GM12864 (cell line): ENCODE measurements at regions not wholly inside any gene's neighbourhood (a gene's known extent, or its start where the extent isn't known, plus 50 kb on each side); places are given as distances from the start of the nearest gene placed in this dataset.
"Not testable (repeated sequence)": the region's sequence is repeated elsewhere in the genome, so short reads cannot be mapped to it uniquely, and the experiment has no call there.

Experiments
- DNase-seq: peaks from one replicate; pipeline ENCODE4 v3.0.0-alpha.2; 2011; ENCODE audit warnings: low read depth
- H3K4me3 ChIP-seq: 2 replicates; pipeline ENCODE4 v1.5.1; 2011; ENCODE audit warnings: mild to moderate bottlenecking, low read depth, low read length, control low read depth
- CTCF ChIP-seq: IDR thresholded peaks from 2 replicates; pipeline ENCODE4 v1.5.1; 2011; ENCODE audit warnings: low read depth, mild to moderate bottlenecking, moderate library complexity, low read length, control low read depth, inconsistent platforms; ENCODE audit errors: missing control alignments

GRCh38 chrX:3442691-3443090 is 96.2 kb upstream of the MXRA5 start:
- DNase-seq: no peak
- H3K4me3 ChIP-seq: no peak overlapping the region
- no peak for TF ChIP-seq CTCF

DNA sequence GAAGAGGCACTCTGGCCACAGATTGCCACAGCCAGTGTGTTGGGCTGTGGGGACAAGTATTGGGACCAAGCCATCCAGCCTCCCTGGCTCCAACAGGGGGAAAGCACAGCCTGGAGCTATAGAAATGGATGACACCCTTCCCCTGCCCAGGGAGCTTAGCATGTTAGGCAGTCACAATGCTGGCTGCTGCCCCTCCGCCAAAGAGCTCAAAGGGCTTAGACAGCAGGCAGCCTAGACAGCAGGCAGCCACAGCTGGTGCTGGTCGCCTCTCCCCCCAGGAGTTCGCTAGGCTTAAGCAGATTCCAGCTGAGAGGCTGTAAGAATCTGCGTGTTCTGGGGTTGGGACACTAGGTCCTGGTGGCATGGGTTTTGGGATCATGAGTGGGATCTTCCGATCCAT is 94.5 kb upstream of the MXRA5 start:
- H3K4me3 ChIP-seq: no peak overlapping the region
- DNase-seq: no peak
- TF ChIP-seq CTCF: no peak

- DNase-seq, H3K4me3 ChIP-seq: not testable (repeated sequence)
Observed at GRCh38 chrX:3435916-3436315, 89.5 kb upstream of the MXRA5 start.

DNA sequence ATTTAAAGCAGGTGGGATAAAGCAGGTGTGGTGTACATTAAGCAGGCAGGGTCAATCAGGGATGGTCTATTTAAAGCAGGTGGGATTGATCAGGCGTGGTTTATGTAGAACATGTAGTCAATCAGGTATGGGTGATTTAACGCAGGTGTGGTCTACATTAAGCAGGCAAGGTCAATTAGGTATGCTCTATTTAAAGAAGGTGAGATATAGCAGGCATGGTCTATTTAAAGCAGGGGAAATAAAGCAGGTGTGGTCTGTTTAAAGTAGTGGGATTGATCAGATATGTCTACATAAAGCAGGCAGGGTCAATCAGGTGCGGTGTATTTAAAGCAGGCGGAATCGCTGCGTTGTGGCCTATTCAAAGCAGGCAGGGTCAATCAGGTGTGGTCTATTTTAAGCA is 88.6 kb upstream of the MXRA5 start:
- no peak overlapping the region for H3K4me3 ChIP-seq
- TF ChIP-seq CTCF: no peak
- no peak for DNase-seq

DNA sequence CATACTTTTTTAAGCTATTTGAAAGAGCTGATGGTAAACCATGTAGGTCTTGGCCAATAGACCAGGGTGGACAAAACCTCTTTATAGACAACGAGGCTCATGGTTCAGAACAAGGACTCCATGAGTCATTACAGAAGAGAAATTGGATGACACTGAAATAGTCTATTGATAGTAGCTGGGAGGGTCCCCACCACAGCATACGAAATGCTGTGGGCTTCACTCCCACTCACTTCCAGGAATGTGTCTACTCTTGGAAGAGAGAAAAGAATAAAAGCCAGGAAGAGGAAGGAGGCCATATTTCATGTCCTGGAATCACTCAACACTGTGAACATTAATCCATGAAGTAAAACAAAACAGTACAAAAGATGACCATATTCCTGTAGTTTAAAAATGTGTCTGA is 82.3 kb upstream of the MXRA5 start:
- no peak for TF ChIP-seq CTCF
- no peak overlapping the region for H3K4me3 ChIP-seq
- no peak for DNase-seq

GRCh38 chrX:3426552-3426951 is 80.1 kb upstream of the MXRA5 start:
- H3K4me3 ChIP-seq: no peak overlapping the region
- DNase-seq: no peak
- TF ChIP-seq CTCF: no peak

DNA sequence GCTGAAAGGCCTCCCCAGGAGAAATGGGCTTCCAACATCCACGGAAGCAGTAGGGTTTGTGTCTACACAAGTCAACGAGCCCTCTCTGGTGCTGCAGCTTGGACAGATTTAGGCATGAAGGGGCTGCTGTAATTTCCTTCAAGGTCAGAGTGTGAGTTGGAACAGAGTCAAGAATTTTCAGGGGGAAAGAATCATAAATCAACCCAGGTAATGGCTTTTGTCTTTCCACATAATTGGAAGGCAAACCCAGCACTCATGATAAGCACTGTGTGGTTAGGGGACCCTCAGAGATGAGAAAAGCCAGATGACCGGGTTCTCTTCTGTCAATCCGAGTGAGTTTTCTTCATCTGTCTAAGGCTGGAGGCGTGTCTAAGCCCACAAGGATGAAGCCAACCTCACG is 78.6 kb upstream of the MXRA5 start:
- DNase-seq: no peak
- TF ChIP-seq CTCF: no peak
- no peak overlapping the region for H3K4me3 ChIP-seq

DNA sequence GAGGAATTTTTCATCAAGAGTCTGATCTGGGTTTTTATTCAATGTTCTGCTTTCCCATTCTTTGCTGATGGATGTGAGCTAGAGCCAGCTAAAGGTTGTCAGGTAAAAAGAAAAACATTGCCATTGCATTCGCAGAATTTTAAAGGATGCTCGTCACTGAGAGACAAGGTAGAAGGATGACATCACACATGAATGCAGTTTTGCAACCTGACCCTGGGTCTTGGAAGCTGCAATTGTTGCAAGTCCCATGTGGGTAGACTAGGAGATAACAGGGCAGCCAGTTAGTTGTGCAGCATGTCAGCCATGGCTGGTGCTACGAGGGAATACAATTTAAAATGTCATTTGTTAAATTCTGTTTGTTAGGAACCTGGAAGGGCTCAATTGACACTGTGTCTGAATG is 73.9 kb upstream of the MXRA5 start:
- TF ChIP-seq CTCF: no peak
- H3K4me3 ChIP-seq: no peak overlapping the region
- no peak for DNase-seq
